ENCODE measurements at regions not wholly inside any gene's neighbourhood (a gene's known extent, or its start where the extent isn't known, plus 50 kb on each side); places are given as distances from the start of the nearest gene placed in this dataset.

DNA sequence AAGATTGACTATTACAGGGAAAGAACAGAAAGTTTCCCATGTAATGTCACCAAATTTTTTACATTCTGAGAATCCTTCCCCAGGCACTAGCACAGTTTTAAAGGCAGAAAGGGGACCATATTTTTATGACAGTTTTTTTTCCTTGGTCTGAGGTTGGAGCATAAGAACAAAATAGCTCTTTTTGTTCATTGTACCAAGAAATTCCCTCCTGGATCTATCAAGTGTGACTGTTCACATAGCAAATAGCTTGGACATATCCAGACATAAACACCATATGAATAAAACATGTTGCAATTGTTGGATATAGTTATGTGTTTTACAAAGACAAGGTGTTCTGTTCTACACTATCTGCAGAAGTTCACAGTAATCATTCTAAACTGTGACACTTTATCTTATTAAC lies 182.4 kb upstream of the ADGRL2 start:
- DNase-seq (ENCODE audit: low spot score) = no peak

DNA sequence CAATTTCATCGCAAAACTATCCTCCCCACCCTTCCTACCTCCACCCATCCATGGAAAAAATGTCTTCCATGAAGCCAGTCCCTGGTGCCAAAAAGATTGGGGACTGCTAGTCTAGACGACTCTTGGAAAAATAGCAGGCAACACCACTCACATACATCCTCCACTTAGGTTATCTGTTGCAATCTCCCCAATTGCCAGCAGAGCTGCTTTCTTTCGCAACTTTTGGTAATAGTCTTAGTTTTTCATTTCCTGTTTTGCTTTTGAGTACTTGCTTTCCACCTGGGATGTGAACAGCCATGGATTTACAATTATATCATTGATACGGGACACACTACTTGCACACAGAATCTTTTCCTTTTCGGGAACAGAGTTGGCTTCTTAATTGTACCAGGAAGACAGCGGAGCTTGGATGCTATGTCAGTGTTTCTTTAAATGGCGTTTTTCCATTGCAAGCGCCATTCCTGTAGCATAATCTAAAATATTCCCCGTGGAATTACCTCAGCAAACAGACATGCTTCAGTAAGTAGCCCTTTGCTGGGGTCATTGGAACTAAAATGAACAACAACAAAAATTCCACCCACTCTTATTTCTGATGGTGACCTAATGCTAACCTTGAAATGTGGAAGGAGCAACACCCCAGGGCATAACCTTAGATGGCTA lies 183.3 kb upstream of the ADGRL2 start:
- no peak for DNase-seq (ENCODE audit: low spot score)

DNA sequence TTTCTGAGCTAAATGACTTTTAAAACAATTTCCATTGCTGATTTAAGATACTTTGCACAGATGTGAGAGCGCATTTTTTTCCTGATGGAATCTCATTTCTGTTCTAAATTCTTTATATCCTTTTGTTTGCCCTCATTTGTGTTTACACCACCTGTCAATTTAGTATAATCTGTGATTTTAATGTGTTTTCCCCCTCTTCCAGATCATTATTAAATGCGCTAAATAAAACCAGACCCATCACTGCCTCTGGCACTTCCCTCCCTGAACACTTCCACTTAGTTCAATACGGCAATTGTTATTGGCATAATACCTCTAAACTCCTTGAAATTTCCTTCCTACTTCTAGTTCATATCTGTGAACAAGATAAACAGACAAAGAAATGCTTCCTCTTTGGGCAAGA lies 186.9 kb upstream of the ADGRL2 start:
- DNase-seq (ENCODE audit: low spot score) = no peak

DNA sequence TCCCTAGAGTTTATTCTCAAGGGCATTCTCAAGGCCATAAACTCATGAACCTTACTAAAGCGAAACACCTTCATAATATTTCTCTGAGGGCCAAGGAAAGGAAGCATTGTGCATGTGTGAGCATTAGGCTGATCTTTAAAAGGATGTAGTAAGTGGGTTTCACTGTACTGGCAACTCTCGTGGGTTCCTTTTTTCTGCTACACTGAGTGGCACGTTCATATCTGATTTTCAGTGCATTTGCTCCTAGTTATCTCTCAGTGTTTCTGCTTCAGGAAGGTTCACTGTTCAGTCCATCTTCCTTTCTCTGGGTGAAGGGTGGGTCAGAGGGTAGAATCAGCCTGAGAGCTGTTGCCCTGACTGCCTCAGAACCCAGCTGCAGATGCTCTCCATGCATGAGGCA lies 192.8 kb upstream of the ADGRL2 start:
- DNase-seq (ENCODE audit: low spot score) = no peak

DNA sequence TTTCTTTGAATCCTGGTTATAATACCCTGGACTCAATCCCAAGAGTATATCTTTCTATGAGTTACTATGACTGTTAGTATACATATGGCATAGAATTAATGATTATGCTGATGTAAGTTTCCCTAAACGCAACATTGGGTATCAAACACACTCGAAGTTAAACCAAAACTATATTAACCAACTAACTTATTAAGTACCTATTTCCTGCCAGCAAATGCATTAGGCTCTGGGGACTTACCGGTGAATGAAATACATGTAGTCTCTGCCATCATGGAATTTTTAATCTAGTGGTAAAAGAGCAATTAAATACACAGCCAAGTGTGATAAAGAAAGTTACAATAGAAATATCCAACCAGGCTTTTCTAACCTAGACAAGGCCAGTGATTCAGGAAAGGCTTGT lies 193.6 kb upstream of the ADGRL2 start:
- DNase-seq (ENCODE audit: low spot score) = no peak

DNA sequence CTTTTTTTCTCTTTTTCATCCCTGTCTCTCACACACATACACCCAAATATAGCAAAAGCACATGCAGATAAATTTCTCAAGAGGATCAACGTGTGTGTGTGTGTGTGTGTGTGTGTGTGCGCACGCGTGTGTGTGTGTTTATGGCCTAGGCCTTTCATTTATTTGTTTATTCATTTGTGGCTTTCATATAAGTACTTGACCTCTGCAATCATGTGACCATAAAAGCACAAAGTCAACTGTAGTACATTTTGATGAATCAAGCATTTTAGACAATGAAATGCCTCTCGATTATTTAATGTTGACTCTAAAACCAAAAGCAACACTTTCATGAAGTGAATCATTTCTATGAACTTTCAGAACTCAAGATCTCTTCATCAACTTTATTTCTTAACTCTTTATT lies 194.1 kb upstream of the ADGRL2 start:
- no peak for DNase-seq (ENCODE audit: low spot score)

DNA sequence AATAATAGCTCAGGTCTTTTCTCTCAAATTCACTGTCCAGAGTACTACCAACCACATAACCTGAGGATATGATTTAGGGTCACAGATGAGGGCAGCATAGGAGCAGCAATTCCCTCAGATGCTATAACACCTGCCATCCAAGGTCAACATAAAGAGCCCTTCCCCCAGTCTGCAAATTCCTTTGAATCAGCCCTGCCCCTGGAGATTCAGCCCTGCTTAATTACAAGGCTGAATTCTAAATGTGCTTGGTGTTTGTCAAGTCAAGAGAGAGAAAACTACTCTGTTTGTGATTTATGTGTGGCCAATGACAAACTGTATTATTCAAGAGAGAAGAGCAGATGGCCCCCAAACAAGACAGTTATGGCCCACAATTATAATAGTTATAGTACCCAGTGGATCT lies 195.7 kb upstream of the ADGRL2 start:
- DNase-seq (ENCODE audit: low spot score) = no peak

DNA sequence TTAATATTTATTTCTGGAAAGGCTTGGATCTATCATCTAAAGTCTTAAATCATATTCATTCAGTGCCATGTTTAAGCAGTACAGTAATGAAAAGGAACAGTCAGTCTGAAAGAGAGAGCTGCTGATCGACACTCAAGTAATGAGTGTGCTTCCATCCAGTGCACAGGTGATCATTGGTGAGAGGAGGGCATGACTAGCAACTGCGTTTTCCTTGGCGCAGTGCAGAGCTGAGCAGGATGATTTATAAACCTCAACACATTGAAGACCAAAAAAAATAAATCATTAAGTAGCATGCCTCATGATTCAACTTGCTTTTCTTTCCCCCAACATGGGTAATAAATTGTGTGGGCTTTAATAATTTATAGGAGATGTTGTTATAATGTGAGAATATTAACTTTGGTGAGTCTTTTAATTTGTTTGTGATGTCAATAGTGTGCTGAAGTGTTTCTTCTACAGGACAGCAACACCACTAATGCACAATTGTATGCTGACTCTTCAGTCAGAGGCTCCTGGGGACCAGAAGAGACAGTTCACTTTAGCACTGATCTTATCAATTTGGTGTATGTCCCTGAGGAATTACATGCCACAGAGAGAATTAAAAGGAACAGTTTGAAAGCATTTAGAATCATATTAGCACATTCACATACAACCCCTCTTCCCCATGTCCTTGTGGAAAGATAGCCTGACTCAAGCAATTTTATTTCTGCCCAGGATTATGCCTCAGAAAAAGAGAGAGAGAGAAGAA lies 199.7 kb upstream of the ADGRL2 start:
- no peak for DNase-seq (ENCODE audit: low spot score)

DNA sequence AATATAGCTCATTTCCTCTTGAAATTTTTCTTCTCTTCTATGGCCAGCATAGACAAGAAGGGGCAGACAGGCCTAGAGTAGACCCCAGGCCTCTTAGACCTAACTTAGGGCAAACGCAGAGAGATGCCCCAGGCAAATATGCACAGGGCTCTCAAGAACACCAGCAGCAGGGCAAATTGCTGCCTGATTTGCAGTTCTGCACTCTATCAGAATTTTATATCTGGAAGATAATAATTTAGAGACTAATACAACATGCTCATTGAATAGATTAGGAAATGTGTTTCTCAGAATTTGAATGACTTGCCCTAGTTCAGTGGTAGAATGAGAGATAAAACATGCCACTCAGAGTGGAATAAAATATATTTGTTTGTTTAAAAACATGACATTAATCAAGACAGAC lies 200.4 kb upstream of the ADGRL2 start:
- DNase-seq (ENCODE audit: low spot score) = no peak

DNA sequence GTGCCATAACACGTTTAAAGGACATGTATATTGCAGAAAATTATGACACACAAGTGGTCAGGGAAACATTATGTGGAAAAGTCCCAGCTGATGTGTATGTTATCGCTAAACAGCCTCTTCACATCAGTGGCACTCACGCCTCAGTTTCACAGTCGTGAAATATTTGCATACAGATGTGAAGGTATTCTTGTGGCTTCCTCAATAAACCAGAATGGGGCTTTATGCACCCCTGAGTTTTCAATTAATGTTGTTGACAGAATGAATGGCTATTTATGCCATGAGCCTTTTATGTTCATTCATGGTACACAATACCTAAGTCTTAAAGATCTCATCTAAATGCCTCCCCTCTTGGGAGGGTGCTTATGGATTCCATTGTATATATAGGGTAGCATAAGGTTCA lies 202.1 kb upstream of the ADGRL2 start:
- no peak for DNase-seq (ENCODE audit: low spot score)

DNA sequence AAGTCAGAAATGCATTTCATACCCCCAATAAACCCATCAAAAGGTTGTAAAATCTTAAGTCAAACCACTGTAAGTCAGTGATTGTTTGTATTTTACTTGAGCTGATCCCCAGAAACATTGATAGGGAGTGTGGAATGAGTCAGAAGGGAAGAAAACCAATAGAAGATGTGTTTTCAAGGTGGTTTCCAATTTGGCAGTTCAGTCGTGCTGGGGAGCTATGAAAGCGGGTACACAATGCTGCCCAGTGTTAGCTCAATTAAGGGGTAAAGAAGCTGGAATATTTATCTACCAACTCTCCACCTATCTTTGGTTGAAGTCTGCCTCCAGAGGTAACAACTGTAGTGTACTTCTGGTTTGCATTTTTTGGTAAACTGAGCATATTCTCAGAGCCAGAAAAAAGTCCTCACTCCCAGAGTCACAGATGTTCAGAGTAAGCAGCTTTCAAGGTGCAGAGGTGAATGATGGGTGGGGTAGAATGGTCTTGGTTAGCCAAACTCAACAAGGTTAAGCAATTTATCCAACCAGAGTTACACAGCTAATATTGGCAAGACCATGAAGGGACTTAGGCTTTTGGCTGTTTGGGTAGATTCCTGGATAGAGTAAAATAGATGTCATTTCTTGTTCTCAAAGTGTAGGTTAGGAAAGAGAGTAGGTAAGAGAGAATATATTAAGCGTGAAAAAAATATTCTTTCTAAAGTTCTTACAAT lies 202.9 kb upstream of the ADGRL2 start:
- no peak for DNase-seq (ENCODE audit: low spot score)

DNA sequence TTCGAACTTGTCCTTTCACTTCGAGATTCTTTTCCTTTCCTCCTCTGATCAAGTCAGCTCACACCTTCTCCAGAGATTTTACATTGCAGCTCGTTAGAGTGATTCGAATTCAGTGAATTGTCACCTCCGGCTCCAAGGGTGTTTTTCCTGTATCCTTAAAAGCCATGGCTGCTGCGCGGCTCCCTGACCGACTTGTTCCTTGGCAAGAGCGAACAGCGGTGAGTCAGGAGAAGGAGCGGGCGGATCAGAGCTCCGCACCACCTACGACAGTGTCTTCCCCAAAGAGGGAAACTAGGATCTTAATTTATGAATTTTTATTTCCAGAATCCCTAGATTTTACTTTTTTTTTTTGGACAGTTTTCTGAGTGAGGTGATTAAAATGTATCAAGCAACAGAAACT lies 204.4 kb upstream of the ADGRL2 start:
- no peak for DNase-seq (ENCODE audit: low spot score)

DNA sequence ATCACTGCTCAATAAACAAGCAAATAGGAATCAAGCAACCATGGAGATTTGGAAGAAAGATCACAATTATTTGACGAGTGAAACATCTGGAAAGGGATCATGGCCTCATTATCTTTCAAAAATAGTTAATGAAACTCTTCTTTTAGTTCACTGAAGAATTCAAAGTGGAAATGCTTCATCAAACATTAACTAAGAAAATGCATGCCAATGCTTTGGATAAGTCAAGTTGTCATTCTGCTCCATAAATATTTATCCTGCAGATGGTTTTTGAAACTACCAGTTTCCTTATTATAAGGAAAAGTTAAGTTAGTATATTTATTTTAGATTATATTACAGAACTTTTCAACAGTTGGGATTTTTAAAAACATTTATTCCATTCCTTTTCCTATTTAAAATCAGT lies 206.5 kb upstream of the ADGRL2 start:
- DNase-seq (ENCODE audit: low spot score) = no peak

DNA sequence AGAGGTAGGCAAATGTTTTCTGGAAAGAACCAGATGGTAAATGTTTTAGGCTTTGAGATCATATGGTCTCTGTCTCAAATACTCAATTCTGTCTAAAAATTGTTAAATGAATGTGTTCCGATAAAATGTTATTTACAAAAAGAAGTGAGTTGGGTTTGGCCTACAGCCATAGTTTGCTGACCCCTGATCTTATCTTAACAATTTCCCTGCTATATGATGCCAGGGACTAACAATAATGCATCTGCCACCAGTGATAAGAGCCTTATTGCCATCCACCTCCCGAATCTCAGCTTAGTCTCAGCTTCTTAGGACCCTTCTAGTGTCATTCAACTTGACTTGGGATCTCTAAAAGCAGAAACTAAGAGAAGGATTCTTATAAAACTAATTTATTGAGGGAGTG lies 208.5 kb upstream of the ADGRL2 start:
- no peak for DNase-seq (ENCODE audit: low spot score)

DNA sequence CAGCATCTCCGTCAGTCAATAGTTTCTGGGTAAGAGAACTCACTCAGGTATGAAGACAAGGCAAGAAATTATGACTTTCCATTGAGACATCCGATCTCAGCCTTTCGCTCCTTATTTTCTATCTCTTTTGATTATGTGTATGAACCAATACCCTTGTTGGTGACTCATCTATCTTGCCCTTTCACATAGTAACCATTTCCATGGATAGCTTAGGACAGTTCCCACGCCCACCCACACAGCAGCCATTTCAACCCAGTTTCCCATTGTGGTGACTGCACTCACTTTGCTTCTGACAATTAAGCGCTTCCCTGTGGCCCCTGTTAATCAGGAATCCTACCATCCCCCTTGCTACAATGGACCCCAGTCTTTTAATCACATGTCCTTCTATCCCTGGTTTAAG lies 210.6 kb upstream of the ADGRL2 start:
- no peak for DNase-seq (ENCODE audit: low spot score)

DNA sequence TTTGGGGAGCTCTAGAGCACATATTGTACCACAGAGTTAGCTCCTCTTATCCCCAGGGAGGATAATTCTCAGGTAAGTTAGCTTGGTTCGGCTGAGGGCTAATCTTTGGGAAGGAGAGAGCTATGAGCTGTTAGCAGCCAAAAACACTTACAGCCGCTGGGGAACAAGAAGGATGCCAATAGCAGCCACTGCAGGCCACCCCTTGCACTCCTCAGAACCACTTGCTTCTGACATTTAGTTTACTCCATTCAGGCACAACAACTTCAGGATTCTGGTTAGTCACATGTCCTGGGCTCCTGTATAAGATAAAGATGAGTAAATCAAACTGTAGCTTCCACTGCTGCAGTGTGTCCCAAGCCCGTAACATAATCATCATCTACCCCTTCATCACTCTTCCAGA lies 212.6 kb upstream of the ADGRL2 start:
- DNase-seq (ENCODE audit: low spot score) = no peak

DNA sequence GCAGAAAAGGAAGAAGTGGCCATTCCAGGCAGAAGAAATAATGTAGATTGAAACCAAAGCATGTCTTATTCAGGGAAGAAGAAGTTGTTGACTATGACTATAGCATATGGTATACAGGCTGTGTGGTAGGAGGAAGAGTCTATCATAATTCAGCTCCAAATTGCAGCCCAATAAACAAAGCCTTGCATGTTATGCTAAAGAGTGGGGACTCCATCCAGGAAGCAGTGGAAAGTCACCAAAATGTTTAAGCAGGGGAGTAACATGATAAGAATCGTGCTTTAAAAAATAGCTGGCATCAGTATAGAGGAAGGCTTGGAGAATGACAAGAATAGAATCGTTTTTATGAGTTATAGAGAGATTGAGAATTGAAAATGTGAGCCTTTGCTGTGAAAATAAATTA lies 213.3 kb upstream of the ADGRL2 start:
- no peak for DNase-seq (ENCODE audit: low spot score)

DNA sequence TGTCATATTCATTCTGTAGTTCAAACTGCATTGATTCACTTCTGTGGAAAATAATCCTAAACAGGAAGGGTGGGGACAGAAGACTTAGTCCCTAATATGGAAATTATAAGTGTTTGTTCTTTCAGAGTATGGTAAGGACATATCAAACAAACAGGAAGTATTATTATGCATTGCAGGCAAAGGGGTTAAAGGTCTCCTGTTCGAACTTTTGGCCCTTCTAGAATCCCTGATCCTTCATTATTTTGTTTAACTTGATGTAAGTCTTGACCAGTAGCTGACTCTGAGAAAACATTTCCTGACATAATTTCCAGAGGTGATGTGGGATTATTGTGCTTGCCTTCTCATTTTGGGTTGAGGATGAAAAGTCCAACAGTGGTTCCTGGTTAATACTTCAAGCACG lies 215.4 kb upstream of the ADGRL2 start:
- no peak for DNase-seq (ENCODE audit: low spot score)

DNA sequence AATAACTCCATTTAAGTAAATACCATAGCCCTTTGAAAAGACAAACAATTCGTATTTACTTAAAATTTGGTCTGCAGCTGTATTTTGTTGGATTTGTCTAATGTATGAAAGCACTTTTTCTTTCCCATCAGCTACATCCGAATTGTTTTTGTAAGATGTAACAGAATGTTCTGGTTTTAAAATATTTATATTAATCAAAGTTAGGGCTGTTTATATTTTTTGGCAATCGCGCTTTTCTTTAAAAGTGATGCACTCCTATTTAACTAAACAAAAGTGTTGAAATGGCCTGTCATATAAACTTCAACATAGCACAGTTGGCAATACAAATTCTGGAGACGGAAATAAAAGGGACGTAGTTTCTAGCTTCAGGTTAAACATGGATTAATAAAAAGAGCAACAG lies 216.3 kb upstream of the ADGRL2 start:
- no peak for DNase-seq (ENCODE audit: low spot score)

DNA sequence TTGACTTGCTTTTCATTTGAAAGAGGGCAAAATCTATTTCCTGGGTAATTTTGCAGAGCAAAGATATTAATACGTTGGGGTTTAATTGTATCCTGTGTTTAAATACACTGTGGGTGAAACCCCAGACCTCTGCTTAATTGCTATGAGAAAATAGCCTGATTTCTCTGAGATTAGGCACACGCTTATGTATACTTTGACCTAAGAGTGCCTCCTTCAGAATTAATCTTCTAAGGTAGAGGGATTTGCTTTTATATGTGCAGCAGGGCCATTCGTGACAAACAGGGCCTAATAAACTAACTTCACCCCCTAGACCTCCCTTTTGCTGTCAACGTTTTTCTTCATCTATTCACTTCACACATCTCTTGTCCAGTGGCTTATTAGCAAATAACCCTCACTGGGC lies 216.9 kb upstream of the ADGRL2 start:
- no peak for DNase-seq (ENCODE audit: low spot score)

DNA sequence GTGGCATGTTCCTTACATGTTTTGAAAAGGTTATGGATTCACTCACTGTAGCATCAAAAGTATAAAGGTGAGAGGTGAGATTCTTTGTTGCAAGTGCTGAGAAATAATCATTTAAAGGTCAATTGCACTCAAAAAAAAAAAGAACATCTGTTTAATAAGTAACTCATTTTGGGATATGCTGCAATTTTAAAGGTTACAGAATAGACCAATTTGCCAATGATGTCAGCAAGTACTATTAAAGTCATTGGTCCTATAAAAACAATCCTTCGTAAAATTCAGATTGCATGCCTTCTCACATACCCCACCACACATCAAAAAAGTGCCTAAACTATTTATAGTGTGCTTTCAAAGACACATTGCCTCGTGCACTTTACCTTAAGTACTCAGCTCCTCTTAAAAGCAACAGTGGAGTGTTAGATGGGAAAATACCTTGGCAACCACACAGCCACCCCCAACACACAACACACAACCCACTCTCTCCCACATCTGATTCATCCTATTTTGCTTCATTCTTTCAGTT lies 218.2 kb upstream of the ADGRL2 start:
- DNase-seq (ENCODE audit: low spot score) = no peak

DNA sequence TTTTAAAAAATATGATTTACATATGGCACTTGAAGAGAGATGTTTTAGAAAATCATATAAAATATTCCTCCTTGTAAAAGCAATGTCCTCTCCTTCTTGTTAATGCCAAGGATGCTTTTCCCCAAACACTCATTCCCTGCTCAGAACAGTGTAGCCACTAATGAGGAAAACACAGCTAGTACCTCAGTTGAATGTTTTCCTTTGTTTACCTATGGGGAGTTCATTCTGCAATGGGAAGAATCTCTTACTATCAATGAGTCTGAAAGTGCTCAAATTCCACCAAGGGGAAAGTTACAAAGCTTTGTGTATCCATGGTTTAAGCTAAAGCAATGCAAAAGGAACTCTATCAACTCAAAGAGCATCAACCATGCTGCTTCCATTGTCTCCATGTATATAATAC lies 221.9 kb upstream of the ADGRL2 start:
- no peak for DNase-seq (ENCODE audit: low spot score)

DNA sequence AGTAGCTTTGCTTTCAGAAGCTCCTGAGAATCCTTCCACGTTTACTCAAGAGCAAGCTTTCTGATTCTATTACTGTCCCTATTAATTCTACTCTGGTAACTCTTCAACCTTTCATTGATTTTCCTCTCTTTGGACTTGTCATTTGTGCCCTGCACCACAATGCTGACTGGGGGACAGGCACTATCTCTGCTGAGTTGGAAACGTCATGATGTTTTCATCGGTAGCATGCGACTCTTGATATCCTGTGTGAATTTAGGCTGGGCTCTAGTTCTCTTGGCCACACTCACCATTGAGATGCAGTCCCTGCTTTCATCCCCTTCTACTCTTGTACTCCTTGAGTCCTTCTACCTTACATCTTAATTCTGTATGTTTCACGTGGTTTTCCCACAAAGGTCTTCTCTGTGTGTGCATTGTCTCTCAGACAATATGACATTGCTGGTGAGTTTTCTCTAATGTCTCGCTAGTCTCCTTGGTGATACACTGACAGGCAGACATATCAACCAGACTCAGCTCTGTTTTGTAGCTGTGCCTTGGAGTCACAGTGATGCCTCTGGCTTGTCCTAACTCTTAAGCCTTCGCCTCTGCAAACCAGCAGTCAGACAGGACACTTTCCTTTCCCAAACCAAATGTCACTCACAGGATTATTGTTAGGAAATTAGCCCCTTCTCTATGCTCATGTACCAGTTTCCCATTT lies 223.6 kb upstream of the ADGRL2 start:
- no peak for DNase-seq (ENCODE audit: low spot score)
